Renal pelvis (tissue), 1 donor: ENCODE measurements at regions not wholly inside any gene's neighbourhood (a gene's known extent, or its start where the extent isn't known, plus 50 kb on each side); places are given as distances from the start of the nearest gene placed in this dataset.
"Not testable (repeated sequence)": the region's sequence is repeated elsewhere in the genome, so short reads cannot be mapped to it uniquely, and the experiment has no call there.

Experiments used
- DNase-seq: peaks from one replicate; pipeline ENCODE4 v3.0.0-alpha.2; 2013

DNA sequence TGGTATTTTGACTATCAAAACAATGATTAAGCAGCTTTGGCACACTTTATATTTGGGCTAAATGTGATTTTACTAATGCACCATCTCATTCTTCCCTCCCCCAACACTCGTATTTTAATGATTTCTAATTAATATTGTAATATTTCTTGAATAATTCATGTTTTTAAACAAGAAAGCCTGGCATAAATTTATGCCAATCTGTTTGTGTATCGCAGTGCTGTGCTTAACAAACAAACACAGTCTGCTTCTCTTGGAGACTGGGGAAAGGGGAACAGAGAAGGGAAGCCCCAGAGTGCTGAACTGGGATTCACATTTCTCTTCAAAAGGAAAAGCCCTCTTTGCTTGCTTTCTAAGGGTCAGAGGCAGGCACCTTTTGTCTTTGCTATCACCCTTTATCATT is 496.9 kb upstream of the STXBP6 start:
- DNase-seq = no peak

DNA sequence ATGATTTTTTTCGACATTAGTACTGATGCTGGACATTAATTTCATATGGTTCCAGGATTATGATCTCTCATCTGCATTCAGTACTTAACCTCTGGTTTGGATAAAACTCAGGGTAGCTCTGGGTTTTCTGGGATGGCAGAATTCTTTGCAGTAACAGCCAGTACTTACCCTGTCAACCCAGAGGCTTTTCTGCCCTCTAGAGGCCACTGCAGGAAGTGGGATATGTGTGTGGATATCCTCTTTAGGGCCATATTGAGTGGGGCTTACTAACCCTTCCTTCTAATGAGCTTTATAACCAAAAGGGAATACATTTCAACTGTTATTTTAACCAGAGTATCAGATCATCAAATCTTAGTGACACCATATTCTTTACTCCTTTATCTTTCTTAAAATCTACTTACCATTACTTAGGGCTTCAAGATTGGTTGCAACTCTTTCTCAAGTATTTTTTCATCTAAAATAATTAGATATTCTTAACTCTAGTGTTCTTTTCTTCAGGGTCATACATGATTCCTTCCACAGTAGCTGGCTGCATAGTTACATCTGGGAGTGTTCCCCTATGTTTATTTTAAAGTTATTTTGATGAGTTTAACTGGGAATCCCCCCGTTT is 488.0 kb upstream of the STXBP6 start:
- no peak for DNase-seq

DNA sequence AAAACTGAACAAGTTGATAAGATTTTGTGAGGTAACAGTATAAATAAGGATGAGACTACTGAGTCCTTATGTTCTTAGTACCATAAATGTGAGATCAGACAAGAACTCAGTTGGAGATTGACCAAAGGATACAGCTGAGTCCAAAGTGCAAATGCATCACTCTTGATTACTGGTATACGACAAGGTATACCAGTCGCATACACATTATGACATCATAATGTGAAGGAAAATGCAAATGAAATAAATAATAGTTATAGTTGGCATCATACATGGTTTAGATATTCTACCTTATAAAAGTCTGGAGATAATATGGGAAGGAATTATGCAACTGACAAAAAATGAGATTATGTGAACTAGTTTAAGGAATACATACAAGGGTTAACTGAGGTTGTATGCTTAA is 476.3 kb upstream of the STXBP6 start:
- no peak for DNase-seq

DNA sequence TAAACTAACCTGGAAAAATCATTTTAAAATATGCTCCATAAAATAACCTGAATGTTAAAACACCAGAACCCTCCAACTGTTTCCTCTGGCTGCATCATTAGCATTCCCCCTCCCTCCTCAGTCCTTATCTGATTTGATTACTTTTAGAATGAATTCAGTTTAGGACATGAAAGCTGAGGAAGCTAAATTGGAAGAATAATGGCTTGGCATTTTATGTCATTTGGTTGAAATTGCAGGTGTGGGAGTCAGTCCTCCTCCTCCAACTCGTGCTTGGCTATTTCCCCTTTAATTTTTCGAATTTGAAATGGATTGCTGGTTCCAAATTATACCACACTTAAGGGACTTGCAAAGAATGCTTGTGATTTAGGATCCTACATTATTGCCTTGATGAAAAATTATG is 473.0 kb upstream of the STXBP6 start:
- DNase-seq = no peak

DNA sequence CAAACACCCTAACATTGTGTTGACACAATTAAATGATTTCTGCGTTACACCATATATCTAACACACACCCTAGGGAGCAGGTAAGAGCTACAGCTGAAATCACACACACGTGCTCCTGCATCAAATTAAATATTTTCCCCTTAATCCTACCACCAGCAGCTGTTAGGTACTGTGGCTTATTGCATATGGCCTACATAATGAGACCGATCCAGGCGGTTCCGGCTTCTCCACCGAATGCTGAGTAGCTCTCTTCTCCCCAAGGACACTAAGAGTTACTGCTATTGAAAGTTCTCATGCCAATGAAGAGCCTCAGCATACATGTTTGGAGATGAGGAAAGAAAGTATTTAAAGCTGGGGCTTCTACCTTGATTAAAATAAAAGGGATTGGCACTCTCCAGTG is 472.2 kb upstream of the STXBP6 start:
- DNase-seq = no peak

DNA sequence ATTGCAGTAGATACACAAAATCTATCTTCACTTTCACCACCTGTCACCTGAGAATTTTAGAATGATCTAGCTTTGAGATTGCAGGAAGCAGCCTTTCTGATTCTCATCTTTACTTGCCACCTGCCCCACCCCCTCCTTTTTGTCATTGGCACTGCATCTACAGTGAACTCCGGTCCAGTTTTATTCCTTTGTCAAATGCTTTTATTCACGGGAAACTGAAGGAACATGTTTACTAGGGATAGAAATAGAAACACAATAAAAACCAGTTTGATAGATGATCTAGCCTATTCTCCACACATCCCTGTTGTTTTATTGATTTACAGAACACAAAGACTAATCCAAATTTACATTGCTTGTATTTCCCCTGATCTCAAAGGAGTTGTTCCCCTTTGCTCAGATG is 471.7 kb upstream of the STXBP6 start:
- no peak for DNase-seq

DNA sequence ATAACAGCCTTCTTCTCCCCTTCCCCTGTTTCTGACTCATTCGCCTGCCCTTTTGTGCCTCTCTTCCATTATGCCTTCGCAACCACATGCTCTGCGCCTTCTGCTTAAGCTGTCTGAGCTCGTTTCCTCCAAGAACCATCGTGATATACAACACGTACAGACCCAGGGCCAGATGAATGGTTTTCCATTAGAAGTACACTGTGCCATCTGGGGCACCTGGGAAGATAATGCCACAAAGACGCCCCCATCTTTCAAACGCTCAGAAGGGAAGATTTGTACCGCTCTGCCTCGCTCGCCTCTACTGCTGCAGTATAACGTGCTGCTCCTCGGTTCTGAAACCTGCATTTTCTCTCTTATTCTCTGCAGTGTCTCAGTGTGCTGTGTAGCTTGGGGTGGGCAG is 470.9 kb upstream of the STXBP6 start:
- no peak for DNase-seq

DNA sequence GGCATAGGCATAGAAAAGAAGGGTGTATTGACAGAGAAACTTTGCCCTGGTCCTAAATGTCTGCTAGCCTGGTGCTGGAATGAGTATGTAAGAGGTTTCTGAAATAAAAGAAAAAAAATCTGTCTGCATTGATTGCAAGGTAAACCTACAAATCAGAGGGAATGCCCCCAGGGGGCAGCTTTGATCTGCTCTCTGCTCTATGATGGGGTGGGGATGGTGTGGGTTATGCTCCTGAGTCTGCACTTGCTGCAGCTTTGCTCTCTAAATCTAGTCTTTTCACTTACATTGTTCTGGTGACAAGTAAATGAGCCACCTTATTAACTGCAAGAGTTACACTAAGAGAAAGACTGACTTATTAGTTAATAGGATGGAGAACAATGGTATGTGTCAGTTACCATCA is 468.4 kb upstream of the STXBP6 start:
- DNase-seq = no peak

DNA sequence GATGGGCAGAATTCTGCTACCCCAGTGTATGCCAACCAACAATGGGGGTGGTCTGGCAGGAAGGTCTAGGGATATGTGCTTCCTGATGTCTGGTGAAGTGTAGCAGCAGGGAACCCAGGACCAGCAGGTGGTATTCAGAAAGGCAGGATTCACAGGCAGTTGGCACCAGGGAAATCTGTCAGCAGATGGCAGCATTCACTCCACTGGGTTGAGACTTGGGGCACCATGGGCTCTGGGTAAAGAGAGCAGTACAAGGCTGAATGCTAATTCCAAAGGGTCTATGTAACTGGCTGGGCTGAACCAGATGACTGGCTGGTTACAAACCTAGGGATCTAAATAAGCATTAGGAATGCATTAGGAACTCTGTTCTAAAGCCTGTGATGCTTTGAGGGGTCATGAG is 466.9 kb upstream of the STXBP6 start:
- no peak for DNase-seq

DNA sequence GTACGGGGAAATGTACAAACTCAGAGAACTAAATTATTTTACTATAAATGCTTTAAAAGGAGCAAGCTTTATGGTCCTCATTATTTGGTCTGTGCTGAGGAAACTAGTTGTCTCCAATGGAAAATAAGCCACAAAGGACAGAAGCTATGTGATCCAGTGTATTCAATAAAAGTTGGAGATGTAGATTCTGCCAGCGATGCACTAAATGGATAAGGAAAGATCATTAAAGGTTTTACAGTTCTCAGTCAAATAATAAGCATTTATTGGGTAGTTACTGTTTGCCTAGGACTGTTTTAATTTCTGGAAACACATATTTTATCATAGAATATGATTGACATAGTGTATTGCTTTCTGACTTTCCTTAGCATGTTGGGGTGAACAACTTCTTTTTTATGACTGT is 458.9 kb upstream of the STXBP6 start:
- no peak for DNase-seq

DNA sequence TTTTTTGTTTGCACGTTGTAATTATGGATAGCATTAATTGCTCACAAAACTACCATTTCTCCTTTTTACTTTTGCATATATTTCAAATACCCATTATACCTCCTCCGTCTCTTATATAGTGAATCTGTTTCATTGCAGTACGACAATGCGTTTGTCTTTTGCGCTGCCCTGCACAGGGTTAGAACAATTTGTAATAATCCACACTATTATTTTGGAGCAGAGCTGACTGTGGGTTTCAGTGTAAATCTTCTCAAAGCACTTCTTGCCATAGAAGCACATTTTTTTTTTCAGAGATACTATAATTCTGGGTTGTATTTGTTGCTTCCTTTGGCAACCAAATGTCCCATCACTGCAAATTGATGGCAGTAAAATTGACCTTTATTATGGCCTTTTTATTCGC is 451.8 kb upstream of the STXBP6 start:
- DNase-seq = no peak

DNA sequence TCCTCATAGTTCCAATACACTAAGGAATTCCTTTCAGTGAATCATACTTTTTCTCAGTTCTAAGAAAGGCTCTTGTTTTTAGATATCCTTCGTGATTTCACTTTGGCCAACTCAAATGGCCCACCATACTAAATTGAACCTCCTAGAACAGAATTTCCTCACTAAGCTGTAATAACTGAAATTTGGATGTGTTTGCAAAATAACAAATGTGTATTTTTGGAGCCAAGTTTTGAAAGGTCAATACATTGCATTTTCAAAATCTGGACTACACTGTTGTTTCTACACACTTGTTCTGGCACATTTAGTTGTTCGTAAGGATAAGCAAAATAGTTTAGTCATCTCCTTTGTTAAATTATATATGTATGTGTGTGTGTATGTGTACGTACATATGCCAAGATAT is 439.0 kb upstream of the STXBP6 start:
- no peak for DNase-seq

DNA sequence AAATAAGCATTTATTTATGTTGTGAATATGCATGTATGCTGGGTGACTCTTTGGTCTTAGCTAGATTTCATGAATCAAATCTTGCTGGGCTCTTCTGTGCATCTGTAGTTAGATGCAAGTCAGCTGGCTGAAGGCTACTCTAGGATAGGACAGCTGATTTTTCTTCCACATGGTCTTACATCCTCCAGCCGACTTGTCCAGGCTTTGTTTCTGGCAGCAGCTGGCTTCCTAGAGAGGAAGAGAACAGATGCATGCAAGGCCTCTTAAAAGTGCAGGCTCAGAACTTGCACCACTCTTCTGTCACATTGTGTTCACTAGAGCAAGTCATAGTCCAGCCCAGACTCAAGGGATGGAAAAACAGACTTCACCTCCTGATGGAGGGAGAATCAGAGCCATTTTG is 435.4 kb upstream of the STXBP6 start:
- peak; percentile 40 for DNase-seq

DNA sequence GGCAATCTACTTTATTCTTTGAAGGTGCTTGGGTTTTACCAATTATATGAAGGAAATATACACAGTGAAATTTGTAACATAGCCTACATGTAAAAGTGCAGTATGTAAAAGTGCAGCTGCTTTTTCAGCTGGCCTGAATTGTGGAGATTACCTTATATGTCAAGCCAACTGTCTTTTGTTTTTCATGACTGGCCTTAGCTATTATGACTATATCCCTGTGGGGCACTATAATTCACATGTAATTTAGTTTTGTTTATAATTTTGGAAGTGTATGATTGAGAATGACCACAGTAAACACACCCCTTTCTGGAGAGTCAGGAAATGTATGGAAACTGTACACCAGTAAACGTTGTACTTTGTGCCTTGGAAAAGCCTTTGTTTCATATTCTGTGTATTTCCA is 435.0 kb upstream of the STXBP6 start:
- DNase-seq = no peak

DNA sequence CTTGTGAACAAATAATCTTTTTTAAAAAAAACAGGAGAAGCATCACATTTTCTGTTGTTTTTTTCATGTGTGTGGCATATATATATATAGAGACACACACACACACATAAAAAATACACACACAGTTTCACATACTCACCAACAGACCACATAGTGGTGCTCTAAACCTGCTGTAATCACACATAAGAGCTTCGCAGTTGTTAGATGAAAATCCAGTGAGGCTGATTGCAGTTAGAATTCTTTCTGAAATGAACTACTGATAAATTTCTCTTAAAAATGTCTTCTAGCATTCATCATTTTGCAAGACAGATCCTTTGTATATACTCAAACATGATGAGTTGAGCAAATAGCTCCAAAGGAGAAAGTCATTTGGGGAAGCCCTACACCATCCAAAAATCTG is 434.3 kb upstream of the STXBP6 start:
- no peak for DNase-seq

DNA sequence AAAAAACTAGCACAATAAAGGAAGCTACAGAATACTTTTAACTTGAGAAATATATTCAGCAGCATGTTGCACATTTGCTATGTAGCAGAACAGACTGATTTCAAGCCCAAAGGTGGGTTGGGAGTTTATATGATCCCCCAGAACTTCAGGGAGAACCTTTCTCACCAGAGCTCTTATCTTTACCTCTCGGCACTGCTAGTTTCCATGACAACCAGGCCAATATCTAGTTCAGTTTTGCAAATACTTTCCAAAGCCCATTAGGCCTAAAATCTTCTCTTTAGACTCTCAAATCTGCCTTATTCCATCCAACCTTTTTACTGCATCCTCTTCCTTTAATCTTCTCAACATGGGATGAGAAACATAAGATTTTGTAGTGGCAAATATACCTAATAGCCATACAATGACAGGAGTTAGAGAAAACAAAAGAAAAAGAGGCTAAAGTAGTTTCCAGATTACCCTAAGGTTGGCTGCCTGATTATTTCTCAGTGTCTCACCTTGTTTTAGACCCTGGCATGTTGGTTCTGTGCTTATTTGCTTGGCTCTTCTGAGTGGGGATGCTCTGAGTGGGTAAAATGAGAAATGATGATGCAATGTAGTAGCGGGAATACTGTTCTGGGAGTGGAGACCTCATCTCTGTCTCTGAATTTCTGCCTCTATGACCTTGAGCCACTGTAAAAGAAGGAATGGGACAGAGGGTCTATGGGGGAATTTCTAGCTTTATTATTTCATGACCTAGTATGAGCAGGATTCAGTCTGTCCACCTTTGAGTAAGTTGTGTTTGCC is 427.6 kb upstream of the STXBP6 start:
- no peak for DNase-seq

DNA sequence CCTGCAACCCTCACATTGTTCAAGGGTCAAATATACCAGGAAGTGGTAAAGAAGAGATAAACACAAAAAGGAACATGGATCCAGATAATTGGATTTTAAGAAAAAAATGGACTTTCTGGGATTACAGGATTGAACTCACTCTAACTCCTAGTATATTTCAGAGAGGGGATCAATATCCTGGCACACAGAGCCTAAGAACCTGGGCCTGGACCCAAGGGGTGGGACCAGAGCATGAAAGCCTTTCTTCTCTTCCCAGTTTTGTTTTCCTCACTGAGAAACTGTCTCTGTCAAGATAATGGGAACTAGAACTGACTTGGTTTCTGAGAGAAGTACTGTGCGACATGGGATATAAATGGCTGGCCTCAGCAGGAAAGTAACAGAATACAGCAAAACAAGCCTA is 422.8 kb upstream of the STXBP6 start:
- no peak for DNase-seq

DNA sequence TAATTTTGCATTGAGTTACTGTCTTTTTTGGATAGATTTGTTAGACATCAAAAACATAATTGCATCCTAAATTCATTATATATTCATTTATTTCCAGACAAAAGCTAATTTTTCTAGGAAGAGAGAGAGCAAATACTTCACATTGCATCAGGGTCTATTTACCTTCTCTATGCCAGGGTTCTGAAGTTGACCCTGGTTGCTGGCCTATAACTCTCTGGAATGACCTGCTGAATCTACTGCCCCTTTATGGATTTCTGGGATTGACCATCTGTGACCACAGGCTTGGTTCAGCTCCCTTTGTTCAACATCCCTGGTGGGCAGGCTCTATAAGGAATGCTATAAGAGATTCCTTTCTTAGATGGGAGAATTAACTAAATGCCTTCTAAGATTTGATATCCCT is 414.8 kb upstream of the STXBP6 start:
- DNase-seq = no peak

DNA sequence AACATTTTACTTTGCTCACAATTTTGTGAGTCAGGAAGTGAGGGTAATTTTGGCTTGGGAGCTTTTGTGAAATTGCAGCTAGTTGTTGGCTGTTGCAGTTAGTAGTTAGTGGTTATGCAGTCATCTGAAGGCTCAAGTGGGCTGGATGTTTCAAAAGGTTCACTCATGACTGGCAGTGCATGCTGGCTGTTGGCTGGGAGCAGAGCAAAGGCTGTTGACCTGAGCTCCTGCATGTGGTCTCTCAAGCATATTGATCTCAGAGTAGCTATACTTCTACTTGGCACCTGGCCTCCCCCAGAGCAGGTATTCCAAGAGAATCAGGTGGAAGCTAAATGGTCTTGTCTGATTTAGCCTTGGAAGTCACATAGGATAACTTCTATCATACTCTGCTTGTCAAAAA is 414.1 kb upstream of the STXBP6 start:
- no peak for DNase-seq

DNA sequence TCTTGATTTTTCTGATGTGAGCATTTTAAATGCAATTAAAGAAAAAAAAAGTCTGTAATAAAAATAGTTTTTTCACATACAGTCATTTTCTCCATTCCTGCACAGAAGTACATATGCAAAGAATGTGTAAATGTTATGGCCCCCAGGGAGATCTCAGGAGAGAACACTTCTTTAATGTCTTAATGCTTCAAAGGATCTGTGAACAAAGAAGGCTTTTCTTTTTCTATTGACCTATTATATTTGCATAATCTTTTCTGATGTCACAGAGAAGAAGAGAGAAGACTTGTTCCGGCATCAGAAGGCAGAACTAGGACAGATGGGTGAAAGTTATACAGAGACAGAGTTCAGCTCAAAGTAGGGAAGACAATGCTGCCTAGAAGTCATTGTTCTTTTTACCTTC is 413.5 kb upstream of the STXBP6 start:
- DNase-seq = no peak

DNA sequence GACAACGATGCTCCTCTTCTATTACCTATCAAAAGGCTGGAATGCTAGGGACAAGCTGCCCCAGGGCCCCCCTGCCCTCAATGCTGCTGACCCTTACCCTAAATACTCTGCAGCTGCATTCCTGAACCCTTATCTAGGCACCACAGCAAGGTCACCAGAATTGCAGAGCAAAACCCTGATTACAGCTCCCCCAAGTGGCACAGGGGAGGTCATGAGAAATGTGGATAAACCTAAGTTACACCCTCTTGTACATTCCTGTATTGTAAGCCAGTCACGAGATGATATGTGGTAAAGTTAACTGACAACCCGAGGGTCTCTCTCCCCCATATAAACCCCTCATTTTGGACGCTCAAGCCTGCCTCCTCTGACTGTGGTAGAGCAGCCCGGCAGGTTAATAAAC is 411.8 kb upstream of the STXBP6 start:
- DNase-seq = no peak

DNA sequence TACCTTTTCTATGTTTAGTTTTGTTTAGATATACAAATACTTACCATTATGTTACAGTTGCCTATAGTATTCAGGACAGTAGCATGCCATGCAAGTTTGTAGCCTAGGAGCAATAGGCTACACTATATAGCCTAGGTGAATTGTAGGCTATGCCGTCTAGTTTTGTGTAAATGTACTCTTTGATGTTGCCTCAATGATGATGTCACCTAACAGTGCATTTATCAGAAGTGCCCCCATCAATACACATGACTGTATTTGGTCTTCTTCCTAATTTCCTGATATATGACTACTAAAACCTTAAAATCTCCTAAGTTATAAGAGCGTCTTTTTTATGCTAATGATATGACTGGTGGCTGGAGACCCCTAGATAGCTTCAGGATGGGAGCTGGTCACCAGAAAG is 394.4 kb upstream of the STXBP6 start:
- DNase-seq = no peak

DNA sequence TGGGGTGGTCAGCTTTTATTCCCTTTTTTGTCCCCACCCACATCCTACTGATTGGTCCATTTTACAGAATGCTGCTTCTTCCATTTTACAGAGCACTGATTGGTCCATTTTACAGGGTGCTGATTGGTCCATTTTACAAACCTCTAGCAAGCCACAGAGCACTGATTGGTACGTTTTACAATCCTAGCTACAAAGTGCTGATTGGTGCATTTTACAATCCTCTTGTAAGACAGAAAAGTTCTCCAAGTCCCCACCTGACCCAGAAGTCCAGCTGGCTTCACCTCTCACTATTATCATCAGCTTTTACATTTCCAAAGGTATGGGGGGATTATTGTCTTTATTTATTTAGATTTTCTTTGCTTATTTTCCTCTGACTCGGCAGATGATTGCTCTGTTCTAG is 390.4 kb upstream of the STXBP6 start:
- not testable (repeated sequence) for DNase-seq

DNA sequence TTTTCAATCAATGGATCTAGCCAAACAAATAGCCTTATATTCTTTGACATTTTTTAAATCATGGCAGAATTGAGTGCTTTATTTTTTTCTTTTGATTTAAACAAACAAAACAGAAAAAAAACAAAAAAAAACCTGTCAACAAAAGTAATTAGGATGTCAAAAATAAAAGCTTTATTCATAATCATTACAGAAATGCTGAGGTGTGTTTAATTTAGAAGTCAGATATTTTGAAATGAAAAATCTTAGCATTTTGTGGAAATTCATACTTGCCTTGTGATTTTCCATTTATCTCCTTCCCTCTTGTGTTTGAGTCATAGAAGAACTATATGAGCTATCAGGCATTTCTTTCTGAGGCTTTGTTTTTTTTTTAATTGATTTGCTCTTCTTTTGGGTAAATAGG is 387.0 kb upstream of the STXBP6 start:
- no peak for DNase-seq
